D721Med (cell line): ENCODE measurements at regions not wholly inside any gene's neighbourhood (a gene's known extent, or its start where the extent isn't known, plus 50 kb on each side); places are given as distances from the start of the nearest gene placed in this dataset.

Experiments used
- DNase-seq: peaks from one replicate; pipeline ENCODE4 v3.0.0; 2011; ENCODE audit warnings: low spot score; ENCODE audit not compliant: insufficient read length
- FAIRE-seq: peaks from 2 replicates; lab custom pipeline; 2011; peaks lifted over from hg19 to GRCh38; lab: Jason Lieb, UNC
- CTCF ChIP-seq: IDR thresholded peaks from 2 replicates; pipeline ENCODE4 v1.5.1; 2012; ENCODE audit warnings: mild to moderate bottlenecking, control low read depth; ENCODE audit not compliant: insufficient read depth; ENCODE audit errors: missing control alignments

- FAIRE-seq = no peak
- TF ChIP-seq CTCF = no peak
- DNase-seq = no peak
These were observed 101.8 kb downstream of the TPRA1 start for GRCh38 chr3:127488740-127489139.

- FAIRE-seq (no peak), DNase-seq (no peak)
- no peak for TF ChIP-seq CTCF
These were observed 102.3 kb downstream of the TPRA1 start for GRCh38 chr3:127488141-127488672.

- no peak for FAIRE-seq
- no peak for TF ChIP-seq CTCF
- no peak for DNase-seq
These were observed 103.3 kb downstream of the TPRA1 start for GRCh38 chr3:127487196-127487595.

- no peak for DNase-seq
- no peak for FAIRE-seq
- TF ChIP-seq CTCF = no peak
These were observed 104.1 kb downstream of the TPRA1 start for GRCh38 chr3:127486321-127486944.

GRCh38 chr3:127485396-127486170 lies 105.0 kb downstream of the TPRA1 start:
- no peak for TF ChIP-seq CTCF
- no peak for FAIRE-seq
- no peak for DNase-seq

GRCh38 chr3:127484601-127485388 lies 105.7 kb downstream of the TPRA1 start:
- FAIRE-seq = no peak
- DNase-seq = no peak

More at GRCh38 chr3:127484601-127485388, 105.7 kb downstream of the TPRA1 start:
- no peak for TF ChIP-seq CTCF
